GM21825 (cell line): ENCODE measurements at regions not wholly inside any gene's neighbourhood (a gene's known extent, or its start where the extent isn't known, plus 50 kb on each side); places are given as distances from the start of the nearest gene placed in this dataset.
"Not testable (repeated sequence)": the region's sequence is repeated elsewhere in the genome, so short reads cannot be mapped to it uniquely, and the experiment has no call there.

Experiments
- ATAC-seq: cut with Tn5 transposase; IDR thresholded peaks from one replicate; pipeline ENCODE4 v1.9.1; 2021; ENCODE audit warnings: mild to moderate bottlenecking, moderate library complexity; ENCODE audit not compliant: unreplicated experiment

- no peak for ATAC-seq
Measured at GRCh38 chr4:14917298-14917633, 85.0 kb upstream of the CPEB2 start.

- no peak for ATAC-seq
Measured at GRCh38 chr4:14918336-14918735, 83.9 kb upstream of the CPEB2 start.

DNA sequence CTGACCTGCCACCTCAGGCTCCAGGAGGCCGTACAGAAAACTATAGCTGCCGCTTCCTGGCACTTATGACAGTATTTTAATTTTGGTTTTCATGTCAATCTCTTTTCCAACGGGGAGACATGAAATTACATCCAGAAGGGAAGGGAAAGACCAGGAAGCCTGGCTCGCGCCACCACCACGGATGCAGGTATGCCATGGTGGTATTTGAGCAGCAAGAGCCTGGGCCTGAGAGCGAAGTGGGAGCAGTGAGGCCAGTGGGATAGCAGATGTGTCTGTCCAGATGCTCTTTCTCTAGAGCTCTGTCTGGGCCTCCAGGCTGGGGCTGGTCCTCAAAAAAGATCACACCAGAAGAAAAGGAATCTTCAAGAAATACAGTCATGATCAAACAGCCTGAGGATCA is 82.5 kb upstream of the CPEB2 start:
- no peak for ATAC-seq

DNA sequence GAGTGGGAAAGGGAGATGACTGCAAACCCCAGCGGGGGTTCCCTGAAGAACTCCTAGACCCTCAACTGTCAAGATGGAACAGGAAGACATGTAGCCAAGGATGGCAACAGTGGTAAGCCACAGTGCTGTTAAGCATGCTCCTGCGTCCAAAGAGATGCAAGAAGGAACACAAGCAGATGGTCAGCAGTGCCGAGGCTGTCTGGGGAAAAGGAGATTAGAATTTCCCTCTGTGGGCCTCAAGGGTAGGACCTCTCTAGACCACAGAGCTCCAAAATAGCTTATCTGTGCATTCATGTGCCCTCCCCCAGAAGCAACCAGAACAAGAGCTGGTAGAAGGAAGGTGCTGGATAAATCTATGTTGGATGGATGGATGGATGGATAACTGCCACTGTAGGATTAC is 82.0 kb upstream of the CPEB2 start:
- no peak for ATAC-seq

- ATAC-seq = no peak
Measured at GRCh38 chr4:14920759-14921320, 81.4 kb upstream of the CPEB2 start.

GRCh38 chr4:14921781-14922180 is 80.5 kb upstream of the CPEB2 start:
- ATAC-seq = not testable (repeated sequence)

GRCh38 chr4:14924076-14924811 is 78.0 kb upstream of the CPEB2 start:
- no peak for ATAC-seq

DNA sequence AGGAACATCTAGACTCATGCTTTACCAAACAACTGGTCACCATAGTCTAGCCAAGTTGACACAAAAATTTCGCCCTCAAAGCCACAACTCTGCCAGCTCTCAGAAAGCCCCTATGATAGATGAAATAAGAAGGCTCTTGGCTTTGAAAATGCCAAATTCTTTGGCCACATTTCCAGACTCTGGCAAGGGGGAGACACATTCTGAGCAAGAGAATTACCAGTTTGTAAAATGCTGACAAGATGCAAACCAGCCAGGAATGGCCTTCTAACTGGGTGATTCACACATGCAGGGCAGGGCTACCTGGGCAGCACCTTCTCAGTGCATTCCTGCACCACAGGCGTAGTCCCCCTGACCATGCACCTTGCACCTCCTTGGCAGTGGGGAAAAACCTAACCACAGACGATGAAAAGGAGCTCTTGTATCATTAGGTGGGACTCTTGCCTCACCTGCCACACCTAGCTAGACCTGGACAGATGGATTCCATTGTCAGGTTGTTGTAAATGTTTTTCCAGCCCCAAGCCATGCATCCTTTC is 77.4 kb upstream of the CPEB2 start:
- ATAC-seq = no peak

- no peak for ATAC-seq
Measured at GRCh38 chr4:14925471-14925870, 76.8 kb upstream of the CPEB2 start.

GRCh38 chr4:14926368-14926767 is 75.9 kb upstream of the CPEB2 start:
- ATAC-seq = no peak

GRCh38 chr4:14928035-14928434 is 74.2 kb upstream of the CPEB2 start:
- no peak for ATAC-seq

DNA sequence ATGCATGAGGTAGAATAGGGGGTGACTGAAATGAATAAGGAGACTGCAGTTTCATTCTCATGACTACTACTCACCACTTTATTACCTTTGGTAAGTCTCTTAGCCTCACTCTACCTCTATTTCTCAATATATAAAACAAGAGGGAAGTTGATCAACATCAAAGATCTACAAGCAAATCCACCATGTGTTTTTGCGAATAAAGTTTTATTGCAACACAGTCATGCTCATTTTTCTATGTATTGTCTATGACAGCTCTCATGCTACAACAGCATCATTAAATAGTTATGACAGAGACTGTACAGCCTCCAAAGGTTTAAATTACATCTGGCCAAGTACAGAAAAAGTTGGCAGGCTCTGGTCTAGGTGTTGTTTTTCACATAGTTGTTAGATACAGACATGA is 72.6 kb upstream of the CPEB2 start:
- no peak for ATAC-seq

DNA sequence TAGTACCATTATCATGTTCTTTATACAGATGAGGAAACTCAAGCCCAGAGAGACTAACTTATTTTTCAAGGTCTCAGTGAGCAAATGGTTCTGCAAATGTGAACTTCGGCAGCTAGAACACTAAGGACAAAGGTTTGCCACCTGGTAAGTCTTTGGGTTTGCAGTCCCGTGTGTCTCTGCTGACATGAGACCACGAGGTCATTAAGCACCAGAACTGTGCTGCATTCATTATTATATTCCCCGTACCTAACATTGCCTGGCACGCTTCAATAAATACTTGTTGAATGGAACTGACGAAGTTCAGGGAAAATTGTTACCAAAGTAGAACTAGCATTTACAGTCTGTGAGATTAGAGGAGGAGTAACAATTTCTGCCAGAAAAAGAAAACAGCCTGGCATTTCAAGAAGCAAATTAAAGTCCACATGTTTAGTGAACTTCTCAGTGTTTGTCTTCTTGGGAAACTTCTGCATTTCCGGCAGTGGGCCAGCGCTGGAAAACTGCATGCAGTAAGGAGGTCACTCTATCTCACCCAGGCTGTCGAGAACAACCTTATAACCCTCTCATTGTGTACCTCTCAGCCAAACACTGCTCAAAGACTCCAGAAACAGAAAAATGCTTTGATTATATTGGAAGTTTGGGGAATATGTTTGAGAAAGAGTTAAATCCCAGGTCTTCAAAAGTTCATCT is 67.4 kb upstream of the CPEB2 start:
- no peak for ATAC-seq

DNA sequence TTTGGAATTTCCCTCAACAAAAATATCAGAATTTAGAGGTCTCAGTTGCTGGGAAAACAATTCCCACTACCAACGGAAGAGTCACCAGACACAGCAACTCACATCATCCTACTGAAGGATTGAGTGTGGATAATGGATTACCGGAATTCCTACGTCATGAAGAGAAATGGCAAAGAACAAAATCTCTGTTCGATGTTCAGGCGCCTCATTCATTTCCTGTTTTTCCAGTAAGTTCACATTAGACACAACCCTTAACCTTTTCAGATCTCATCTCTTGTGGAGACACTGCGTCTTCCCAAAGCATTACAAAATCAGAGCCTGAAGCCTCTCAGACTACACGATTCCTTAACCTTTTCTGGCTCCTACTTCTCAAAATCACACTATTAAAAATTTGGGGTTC is 58.5 kb upstream of the CPEB2 start:
- ATAC-seq = no peak

DNA sequence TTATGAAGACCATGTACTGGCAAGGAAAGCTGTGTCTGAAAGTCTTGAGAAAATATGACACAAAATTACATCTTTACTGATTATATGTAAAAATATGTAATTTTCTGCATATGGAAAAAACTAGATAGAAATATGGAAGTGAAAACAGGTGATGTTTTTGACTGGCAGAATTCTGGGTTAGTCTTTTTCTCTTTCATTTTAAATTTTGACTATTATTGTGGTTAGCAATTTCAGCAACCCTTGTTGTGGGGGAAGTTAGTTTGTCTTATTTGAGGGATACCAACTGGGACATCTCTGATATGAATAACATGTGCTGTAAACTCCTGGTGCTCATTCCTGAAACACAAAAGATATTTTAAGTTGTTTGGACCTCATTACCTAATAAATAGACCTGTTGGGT is 49.9 kb upstream of the CPEB2 start:
- no peak for ATAC-seq
